H54 (cell line): ENCODE measurements at regions not wholly inside any gene's neighbourhood (a gene's known extent, or its start where the extent isn't known, plus 50 kb on each side); places are given as distances from the start of the nearest gene placed in this dataset.

Source experiments
- DNase-seq: peaks from one replicate; pipeline ENCODE4 v3.0.0; 2011; ENCODE audit warnings: low spot score, mixed read lengths; ENCODE audit not compliant: insufficient read length
- FAIRE-seq: peaks from 3 replicates; lab custom pipeline; 2011; peaks lifted over from hg19 to GRCh38; lab: Jason Lieb, UNC
- POLR2A ChIP-seq: IDR thresholded peaks from 2 replicates; pipeline ENCODE4 v1.6.1; 2011; ENCODE audit warnings: low read depth, mild to moderate bottlenecking, low read length

- DNase-seq (no peak), FAIRE-seq (no peak)
- TF ChIP-seq POLR2A = no peak
These were observed 103.5 kb upstream of the TAPT1 start for GRCh38 chr4:16329797-16330134.

GRCh38 chr4:16329125-16329796 is 103.0 kb upstream of the TAPT1 start:
- TF ChIP-seq POLR2A = no peak
- no peak for DNase-seq
- no peak for FAIRE-seq

DNA sequence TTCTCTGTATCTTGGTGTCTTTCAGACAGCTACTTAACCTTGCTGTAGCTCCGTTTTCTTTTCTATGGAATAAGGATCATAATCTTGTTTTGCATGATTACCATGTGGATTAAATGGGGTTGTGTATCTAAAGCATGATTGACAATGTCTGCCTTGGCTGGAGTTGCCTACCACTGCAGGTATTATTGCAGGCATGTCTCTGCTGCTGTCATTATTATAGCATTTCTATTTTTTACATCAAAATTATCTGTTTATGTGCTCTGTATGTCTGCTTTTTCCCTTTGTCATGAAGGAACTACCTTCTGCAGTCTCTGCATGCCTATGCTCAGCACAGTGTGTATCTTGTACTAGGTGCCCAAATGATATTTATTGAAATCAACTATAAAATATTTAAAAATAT is 95.9 kb upstream of the TAPT1 start:
- TF ChIP-seq POLR2A = no peak
- FAIRE-seq (no peak), DNase-seq (no peak)

DNA sequence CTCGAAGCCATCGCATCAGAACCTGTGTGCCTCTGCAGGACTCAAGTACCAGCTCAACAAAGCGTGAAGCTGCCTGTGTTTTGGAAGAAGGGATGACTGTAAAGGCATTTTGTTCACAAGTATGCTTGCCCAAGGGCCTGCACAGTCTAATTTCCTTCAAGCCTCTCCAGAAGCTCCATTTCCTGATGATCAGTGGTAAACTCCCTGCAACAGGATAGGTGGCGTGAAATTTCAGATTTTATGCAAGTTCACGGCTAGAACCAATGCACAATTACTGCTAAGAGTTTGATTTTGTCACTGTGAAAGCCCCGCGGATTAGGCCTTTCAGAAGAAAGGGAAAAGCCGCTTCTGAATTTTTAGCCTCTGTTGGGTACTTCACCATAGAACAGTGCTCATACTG is 89.2 kb upstream of the TAPT1 start:
- DNase-seq (no peak), FAIRE-seq (no peak)
- no peak for TF ChIP-seq POLR2A

DNA sequence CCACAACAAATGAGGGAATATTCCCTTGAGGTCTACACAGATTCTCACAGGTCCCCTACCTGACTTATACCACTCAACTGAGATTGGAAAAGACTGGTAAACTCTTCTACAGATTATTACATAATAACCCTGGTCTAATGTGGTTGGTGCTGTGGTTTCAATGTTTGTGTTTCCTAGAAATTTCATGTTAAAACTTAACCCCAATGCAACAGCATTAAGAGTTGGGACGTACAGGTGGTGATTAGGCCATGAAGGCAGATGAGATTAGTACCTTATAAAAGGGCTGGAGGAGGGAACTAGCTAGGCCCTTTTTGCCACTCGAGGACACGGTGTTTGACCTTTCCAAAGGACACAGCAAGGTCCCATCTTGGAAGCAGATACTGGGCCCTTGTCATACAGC is 84.3 kb upstream of the TAPT1 start:
- no peak for FAIRE-seq
- TF ChIP-seq POLR2A = no peak

DNA sequence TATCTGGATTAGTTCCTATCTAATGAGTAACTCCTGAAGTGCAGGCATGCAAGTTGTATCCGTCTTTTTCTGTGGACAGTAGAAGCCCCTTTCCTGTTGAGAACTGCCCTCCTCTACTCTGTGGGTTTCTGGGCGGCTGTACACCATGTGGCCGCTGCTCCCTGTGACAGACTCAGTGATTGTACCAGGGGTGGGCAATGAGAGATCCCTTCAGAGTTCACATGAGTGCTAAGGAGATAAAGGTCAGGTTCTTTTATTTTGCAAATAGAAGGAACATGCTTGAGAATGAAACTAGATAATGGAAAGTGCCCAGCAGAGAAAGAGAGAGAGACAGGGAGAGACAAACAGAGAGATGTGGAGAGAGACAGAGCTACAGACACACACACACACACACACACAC is 76.4 kb upstream of the TAPT1 start:
- FAIRE-seq (no peak), DNase-seq (no peak)
- no peak for TF ChIP-seq POLR2A

More for the DNA sequence above, 84.3 kb upstream of the TAPT1 start:
- DNase-seq = no peak

DNA sequence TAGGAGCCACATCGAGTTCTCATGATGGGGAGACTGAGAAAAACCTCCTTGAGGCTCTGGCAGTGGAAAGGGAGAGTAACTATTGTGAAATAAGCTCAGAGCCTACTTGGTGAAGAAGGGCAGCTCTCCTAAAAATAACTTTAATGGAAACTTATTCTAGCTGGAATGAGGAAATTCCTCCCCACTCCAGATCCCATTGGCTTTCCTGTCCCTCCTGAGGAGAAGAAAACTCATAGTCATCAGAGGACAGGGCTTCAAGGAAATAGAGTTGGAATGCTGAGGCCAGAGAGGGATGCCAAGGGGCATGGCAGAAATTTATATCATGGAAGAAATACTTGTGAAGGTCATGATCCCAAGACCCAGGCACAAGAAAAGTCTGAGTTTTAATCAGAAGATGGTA is 70.7 kb upstream of the TAPT1 start:
- DNase-seq = no peak
- TF ChIP-seq POLR2A = no peak
- no peak for FAIRE-seq

DNA sequence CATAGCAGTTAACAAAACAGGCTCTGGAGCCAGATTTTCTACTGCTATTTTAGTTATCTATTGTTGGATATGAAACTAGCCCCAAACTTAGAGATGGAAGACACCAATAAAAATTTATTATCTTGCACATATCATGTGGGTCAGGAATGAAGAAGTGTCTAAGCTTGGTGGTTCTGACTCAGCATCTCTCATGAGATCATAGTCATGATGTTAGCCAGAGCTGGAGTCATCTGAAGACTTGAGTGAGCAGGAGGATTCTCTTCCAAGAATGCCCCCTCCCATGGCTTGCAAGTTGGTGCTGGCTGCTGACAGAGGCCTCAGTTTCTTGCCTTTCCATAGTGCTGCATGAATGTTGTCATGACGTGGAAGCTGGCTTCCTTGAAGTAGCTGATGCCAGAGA is 68.2 kb upstream of the TAPT1 start:
- TF ChIP-seq POLR2A = no peak
- DNase-seq (no peak), FAIRE-seq (no peak)

DNA sequence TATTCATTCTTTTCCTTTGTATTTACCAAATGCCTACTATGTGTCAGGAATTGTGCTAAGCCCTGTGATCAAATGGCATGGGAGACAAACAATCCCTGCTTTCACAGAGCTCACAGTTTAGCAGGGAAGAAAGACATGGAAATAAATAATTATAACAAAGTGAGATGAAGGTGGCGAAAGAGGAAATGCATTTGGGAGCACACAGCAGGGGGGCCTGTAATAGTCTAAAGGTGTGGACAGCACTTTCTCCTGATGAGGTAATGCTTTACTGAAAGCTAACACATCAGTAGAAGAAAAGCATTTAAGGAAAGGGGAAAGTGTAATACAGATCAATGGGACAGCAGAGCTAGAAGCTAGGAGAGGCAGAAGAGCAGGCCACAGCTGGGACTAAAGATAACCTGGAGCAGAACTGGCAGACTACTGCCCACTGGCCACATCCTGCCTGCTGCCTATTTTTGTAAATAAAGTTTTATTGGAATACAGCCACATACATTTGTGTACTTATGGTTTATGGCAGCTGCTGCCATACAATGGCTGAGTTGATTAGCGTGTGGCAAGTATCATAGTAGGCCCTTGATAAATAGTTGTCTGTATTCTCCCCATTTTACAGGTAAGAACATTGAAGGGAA is 67.1 kb upstream of the TAPT1 start:
- no peak for FAIRE-seq

GRCh38 chr4:16292585-16292984 is 66.3 kb upstream of the TAPT1 start:
- DNase-seq (no peak), FAIRE-seq (no peak)
- no peak for TF ChIP-seq POLR2A

More for the DNA sequence above, 67.1 kb upstream of the TAPT1 start:
- TF ChIP-seq POLR2A = no peak
- no peak for DNase-seq

DNA sequence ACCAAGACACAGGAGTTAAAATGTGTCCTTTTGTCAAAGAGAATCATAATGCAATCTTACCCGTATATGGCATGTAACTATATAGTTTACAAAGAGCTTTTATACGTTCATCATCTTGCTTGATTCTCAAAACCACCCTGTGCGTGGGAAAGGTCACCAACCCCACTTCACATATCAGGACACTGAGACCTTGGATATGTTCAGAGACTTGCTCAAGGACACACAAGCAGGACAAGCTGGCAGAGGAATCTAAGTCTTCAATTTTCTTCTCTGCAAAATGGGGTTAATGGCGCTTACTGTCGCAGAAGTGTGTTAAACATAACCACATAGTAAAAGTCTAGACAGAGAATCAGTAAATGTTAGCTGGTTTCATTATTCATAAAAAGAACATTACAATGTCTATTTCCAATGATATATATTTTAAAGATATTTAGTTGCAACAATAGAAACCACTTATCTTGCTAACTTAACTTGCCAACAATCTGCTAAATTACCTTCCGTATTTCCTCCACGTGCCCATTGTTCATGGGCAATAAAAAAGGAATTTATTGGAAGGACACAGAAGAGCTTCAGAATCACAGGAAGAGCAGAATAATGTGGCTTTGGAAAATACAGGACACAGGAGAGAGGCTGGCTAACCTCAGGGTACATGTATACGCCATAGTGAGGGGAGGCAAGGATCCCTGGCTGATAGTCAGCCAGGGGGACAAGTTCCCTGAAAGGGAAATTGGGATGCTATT is 64.6 kb upstream of the TAPT1 start:
- FAIRE-seq (no peak), DNase-seq (no peak)
- TF ChIP-seq POLR2A = no peak

- TF ChIP-seq POLR2A = no peak
- FAIRE-seq = no peak
- DNase-seq = peak; percentile 7
These were observed 63.8 kb upstream of the TAPT1 start for GRCh38 chr4:16289897-16290554.

GRCh38 chr4:16284050-16284449 is 57.8 kb upstream of the TAPT1 start:
- no peak for TF ChIP-seq POLR2A
- FAIRE-seq (no peak), DNase-seq (no peak)

DNA sequence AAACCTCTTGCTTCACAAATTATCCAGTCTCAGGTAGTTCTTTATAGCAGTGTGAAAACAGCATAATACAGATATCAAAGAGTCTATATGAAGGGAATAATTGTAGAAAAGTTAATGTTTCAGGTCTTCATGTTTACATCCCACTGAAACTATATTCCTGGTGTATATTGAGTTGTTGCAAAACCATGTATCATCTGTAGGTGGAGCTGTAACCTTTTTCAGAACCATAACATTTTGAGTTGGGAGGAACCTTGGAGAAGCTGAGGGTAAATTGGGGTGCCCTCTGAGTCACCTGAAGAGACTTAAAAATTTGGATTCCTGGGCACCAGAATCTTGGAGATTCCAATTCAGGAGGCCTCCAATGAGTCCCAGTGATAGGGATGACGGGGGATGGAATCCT is 51.9 kb upstream of the TAPT1 start:
- FAIRE-seq = no peak

More for the DNA sequence above, 51.9 kb upstream of the TAPT1 start:
- TF ChIP-seq POLR2A = no peak
- DNase-seq = no peak
